HCT116 (cell line): ENCODE measurements at regions not wholly inside any gene's neighbourhood (a gene's known extent, or its start where the extent isn't known, plus 50 kb on each side); places are given as distances from the start of the nearest gene placed in this dataset.

Experiments used
- ATAC-seq: fragments of 200-7000 bp; cut with Tn5 transposase; 2 replicates; pipeline ENCODE4 v1.9.1; 2020; ENCODE audit warnings: mild to moderate bottlenecking, moderate library complexity
- BruUV-seq: library from RNA; stranded (reverse); fragments of 400-500 nt; replicated peaks from 2 replicates; lab custom pipeline; 2021; lab: Mats Ljungman, UMichigan
- CTCF ChIA-PET: fragments of 300-600 bp; sonication (Branson Sonifier 250); formaldehyde crosslinking; loops from one replicate; lab custom pipeline; 2021; ENCODE audit warnings: antibody characterized with exemption; lab: Charles Lee
- POLR2A ChIA-PET: fragments of 300-600, 350-600 bp; sonication (Branson Sonifier 250); formaldehyde crosslinking; loops from one replicate; lab custom pipeline; 2021; ENCODE audit warnings: antibody characterized with exemption; lab: Charles Lee
- RAD21 ChIA-PET, 2 experiments: fragments of 300-600 bp; sonication (Branson Sonifier 250); formaldehyde crosslinking; loops; one replicate each; lab custom pipeline; 2023; ENCODE audit warnings: low total read pairs in 2 of 2; ENCODE audit not compliant: uncharacterized antibody in 2 of 2, unreplicated experiment in 2 of 2, low non-redundant PET in 1 of 2; lab: Charles Lee
- DNase-seq: peaks from one replicate; pipeline ENCODE4 v3.0.0-alpha.2; 2010; ENCODE audit warnings: low read depth, low spot score
- H2AFZ ChIP-seq: fragments of 200-600 bp; shearing (Covaris generic), sonication (generic); 2 replicates; pipeline ENCODE4 v1.6.1; 2017; ENCODE audit warnings: low read depth, mixed run types, mixed read lengths, antibody characterized with exemption, low read length; ENCODE audit not compliant: poor library complexity, severe bottlenecking
- H3K27ac ChIP-seq: 2 replicates; pipeline ENCODE4 v1.5.1; 2012; ENCODE audit warnings: low read depth, low read length
- H3K27me3 ChIP-seq: fragments of 200-600 bp; sonication (generic); 2 replicates; pipeline ENCODE4 v1.6.1; 2016; ENCODE audit warnings: mixed run types, low read length, mixed read lengths; ENCODE audit not compliant: insufficient read depth
- H3K36me3 ChIP-seq, 2 experiments: fragments of 200-500 bp in 1 of 2; fragments of 200-600 bp in 1 of 2; sonication (Bioruptor generic) in 1 of 2; sonication (generic) in 1 of 2; 2 replicates each; pipeline versions ENCODE4 v1.5.1 to v1.6.1; 2014 to 2016; ENCODE audit warnings: low read length in 2 of 2, inconsistent platforms in 1 of 2, mixed read lengths in 1 of 2, mixed run types in 1 of 2; ENCODE audit not compliant: insufficient read depth in 2 of 2, control insufficient read depth in 1 of 2
- H3K4me1 ChIP-seq, 2 experiments: fragments of 200-600 bp in 1 of 2; sonication (generic) in 1 of 2; 2 replicates each; pipeline versions ENCODE4 v1.5.1 to v1.6.1; 2012 to 2017; ENCODE audit warnings: low read length in 2 of 2, inconsistent platforms in 1 of 2, mild to moderate bottlenecking in 1 of 2, mixed read lengths in 1 of 2, mixed run types in 1 of 2, moderate library complexity in 1 of 2; ENCODE audit not compliant: insufficient read depth in 2 of 2, control insufficient read depth in 1 of 2
- H3K4me2 ChIP-seq: fragments of 200-600 bp; sonication (generic); 2 replicates; pipeline ENCODE4 v1.6.1; 2017; ENCODE audit warnings: mixed run types, low read length, mixed read lengths
- H3K4me3 ChIP-seq, 2 experiments: fragments of 200-600 bp in 1 of 2; sonication (generic) in 1 of 2; replicated peaks in 1 of 2; 2 replicates each; pipeline ENCODE4 v1.5.1; 2011 to 2016; ENCODE audit warnings: low read length in 2 of 2, control low read depth in 1 of 2, low read depth in 1 of 2, mild to moderate bottlenecking in 1 of 2, mixed read lengths in 1 of 2, mixed run types in 1 of 2
- H3K79me2 ChIP-seq: fragments of 200-600 bp; sonication (generic); 2 replicates; pipeline ENCODE4 v1.6.1; 2017; ENCODE audit warnings: mild to moderate bottlenecking, mixed run types, low read length, moderate library complexity, mixed read lengths; ENCODE audit not compliant: insufficient read depth
- H3K9ac ChIP-seq: fragments of 200-600 bp; sonication (generic); 2 replicates; pipeline ENCODE4 v1.6.1; 2016; ENCODE audit warnings: low read length, mixed read lengths
- H3K9me2 ChIP-seq: fragments of 200-600 bp; sonication (generic), shearing (Covaris generic); 2 replicates; pipeline ENCODE4 v1.6.1; 2017; ENCODE audit warnings: mixed run types, mild to moderate bottlenecking, moderate library complexity; ENCODE audit not compliant: insufficient read depth
- H3K9me3 ChIP-seq, 2 experiments: fragments of 200-500 bp in 1 of 2; fragments of 200-600 bp in 1 of 2; sonication (Bioruptor generic) in 1 of 2; sonication (generic) in 1 of 2; 2 replicates each; pipeline ENCODE4 v1.6.1; 2014 to 2017; ENCODE audit warnings: low read length in 2 of 2, mixed read lengths in 2 of 2, inconsistent platforms in 1 of 2, low read depth in 1 of 2, mild to moderate bottlenecking in 1 of 2, mixed run types in 1 of 2, moderate library complexity in 1 of 2; ENCODE audit not compliant: control insufficient read depth in 1 of 2, insufficient read depth in 1 of 2
- H4K20me1 ChIP-seq: fragments of 200-600 bp; sonication (generic), shearing (Covaris generic); 2 replicates; pipeline ENCODE4 v1.6.1; 2017; ENCODE audit warnings: mixed run types, mild to moderate bottlenecking, moderate library complexity; ENCODE audit not compliant: insufficient read depth
- CBX3 ChIP-seq: IDR thresholded peaks from 2 replicates; pipeline ENCODE4 v1.6.1; 2012; ENCODE audit warnings: low read depth
- EGR1 ChIP-seq: IDR thresholded peaks from 2 replicates; pipeline ENCODE4 v1.6.1; 2012; ENCODE audit warnings: low read depth
- ELF1 ChIP-seq: IDR thresholded peaks from 2 replicates; pipeline ENCODE4 v1.6.1; 2012; ENCODE audit warnings: low read depth, borderline replicate concordance
- FOSL1 ChIP-seq: IDR thresholded peaks from 2 replicates; pipeline ENCODE4 v1.6.1; 2012; ENCODE audit warnings: low read depth
- JUND ChIP-seq: IDR thresholded peaks from 2 replicates; pipeline ENCODE4 v1.6.1; 2012
- MAX ChIP-seq: IDR thresholded peaks from 2 replicates; pipeline ENCODE4 v1.6.1; 2012
- POLR2A ChIP-seq: IDR thresholded peaks from 2 replicates; pipeline ENCODE4 v1.7.0; 2011; ENCODE audit warnings: borderline replicate concordance; ENCODE audit not compliant: insufficient read depth, insufficient read length; ENCODE audit errors: extremely low read depth
- POLR2AphosphoS5 ChIP-seq: IDR thresholded peaks from 2 replicates; pipeline ENCODE4 v1.6.1; 2011; ENCODE audit warnings: mild to moderate bottlenecking, low read depth, low read length, moderate library complexity
- RAD21 ChIP-seq: IDR thresholded peaks from 2 replicates; pipeline ENCODE4 v1.6.1; 2012; ENCODE audit warnings: low read depth, mild to moderate bottlenecking
- SIN3A ChIP-seq: IDR thresholded peaks from 2 replicates; pipeline ENCODE4 v1.6.1; 2012; ENCODE audit warnings: low read depth
- SP1 ChIP-seq: IDR thresholded peaks from 2 replicates; pipeline ENCODE4 v1.6.1; 2012; ENCODE audit warnings: low read depth
- TCF7L2 ChIP-seq: IDR thresholded peaks from 2 replicates; pipeline ENCODE4 v1.7.0; 2011; ENCODE audit warnings: borderline replicate concordance, inconsistent platforms; ENCODE audit not compliant: insufficient read depth, insufficient read length; ENCODE audit errors: extremely low read depth
- YY1 ChIP-seq: IDR thresholded peaks from 2 replicates; pipeline ENCODE4 v1.6.1; 2011; ENCODE audit warnings: low read length, low read depth, moderate library complexity, mild to moderate bottlenecking; ENCODE audit not compliant: insufficient replicate concordance; ENCODE audit errors: extremely low read depth
- ZNF274 ChIP-seq: fragments of 200-500 bp; sonication (Bioruptor generic); IDR thresholded peaks from 2 replicates; pipeline ENCODE4 v1.6.1; 2014; ENCODE audit warnings: mild to moderate bottlenecking, low read depth, low read length, inconsistent platforms
- intact Hi-C: fragments of 100-400 bp; cut with micrococcal nuclease; formaldehyde crosslinking; loops from 2 replicates; pipeline ENCODE4 v1.10.0; 2022
- TF ChIP-seq, protein P1 (sequence below): IDR thresholded peaks from 2 replicates; pipeline ENCODE4 v1.6.1; 2011; ENCODE audit warnings: mild to moderate bottlenecking, low read length, moderate library complexity; ENCODE audit not compliant: insufficient replicate concordance; ENCODE audit errors: extremely low read depth
- TF ChIP-seq, protein P2 (sequence below): IDR thresholded peaks from 2 replicates; pipeline ENCODE4 v1.6.1; 2012
- TF ChIP-seq, protein P3 (sequence below), 3 experiments: fragments of 200-600 bp in 1 of 3; sonication (generic) in 1 of 3; IDR thresholded peaks in 2 of 3; conservative IDR thresholded peaks in 1 of 3; 2 replicates each; pipeline ENCODE4 v1.5.1; 2012 to 2017; ENCODE audit warnings: low read depth in 2 of 3, low read length in 2 of 3, antibody characterized with exemption in 1 of 3, borderline replicate concordance in 1 of 3, control low read depth in 1 of 3, mild to moderate bottlenecking in 1 of 3, mixed read lengths in 1 of 3, mixed run types in 1 of 3, moderate library complexity in 1 of 3; ENCODE audit not compliant: insufficient read depth in 1 of 3

DNA sequence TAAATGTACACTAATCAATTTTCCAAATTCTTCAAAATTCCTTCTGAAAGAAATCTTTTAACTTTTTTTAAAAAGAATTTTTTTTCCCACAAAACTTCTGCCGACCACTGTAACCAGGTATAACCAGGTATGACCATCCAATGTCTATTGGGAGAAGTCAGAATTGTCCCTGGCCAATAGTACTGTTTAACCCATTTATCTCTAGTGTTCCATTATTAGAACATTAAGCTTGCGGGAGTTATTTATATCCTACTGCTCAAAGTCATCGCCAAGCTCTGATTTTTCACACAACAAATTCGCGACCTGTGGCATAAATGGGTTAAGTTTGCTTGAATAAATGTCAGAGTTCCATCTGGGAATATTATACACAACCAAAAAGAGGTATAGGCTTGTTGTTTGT, 343.2 kb downstream of the ANXA1 start:
- ATAC-seq (no peak), DNase-seq (no peak)
- Histone ChIP-seq H3K36me3 (no peaks in the 10 kb centered on the region), H3K4me2 (no peak overlapping the region), H2AFZ (no peak overlapping the region), H3K9me2 (no peaks in the 10 kb centered on the region), H3K27me3 (peaks cover 4% of the 10 kb centered on the region; the same call in 1 of the 2 replicates), H3K9ac (no peak overlapping the region), H3K9me3 (no peaks in the 10 kb centered on the region), H3K79me2 (no peaks in the 10 kb centered on the region), H3K27ac (no peak overlapping the region), H3K4me3 (no peak overlapping the region), H4K20me1 (no peaks in the 10 kb centered on the region), H3K4me1 (no peaks in the 10 kb centered on the region)
- BruUV-seq, result no TSS peak
- intact Hi-C loops, result no loop called here
- TF ChIP-seq MAX (no peak), RAD21 (no peak), CBX3 (no peak), POLR2A (no peak), POLR2AphosphoS5 (no peak), SIN3A (no peak), YY1 (no peak), EGR1 (no peak), ELF1 (no peak), TCF7L2 (no peak), JUND (no peak), FOSL1 (no peak), ZNF274 (no peak), SP1 (no peak)
- TF ChIP-seq, protein P1, sequence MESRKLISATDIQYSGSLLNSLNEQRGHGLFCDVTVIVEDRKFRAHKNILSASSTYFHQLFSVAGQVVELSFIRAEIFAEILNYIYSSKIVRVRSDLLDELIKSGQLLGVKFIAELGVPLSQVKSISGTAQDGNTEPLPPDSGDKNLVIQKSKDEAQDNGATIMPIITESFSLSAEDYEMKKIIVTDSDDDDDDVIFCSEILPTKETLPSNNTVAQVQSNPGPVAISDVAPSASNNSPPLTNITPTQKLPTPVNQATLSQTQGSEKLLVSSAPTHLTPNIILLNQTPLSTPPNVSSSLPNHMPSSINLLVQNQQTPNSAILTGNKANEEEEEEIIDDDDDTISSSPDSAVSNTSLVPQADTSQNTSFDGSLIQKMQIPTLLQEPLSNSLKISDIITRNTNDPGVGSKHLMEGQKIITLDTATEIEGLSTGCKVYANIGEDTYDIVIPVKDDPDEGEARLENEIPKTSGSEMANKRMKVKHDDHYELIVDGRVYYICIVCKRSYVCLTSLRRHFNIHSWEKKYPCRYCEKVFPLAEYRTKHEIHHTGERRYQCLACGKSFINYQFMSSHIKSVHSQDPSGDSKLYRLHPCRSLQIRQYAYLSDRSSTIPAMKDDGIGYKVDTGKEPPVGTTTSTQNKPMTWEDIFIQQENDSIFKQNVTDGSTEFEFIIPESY, result no peak
- TF ChIP-seq, protein P2, sequence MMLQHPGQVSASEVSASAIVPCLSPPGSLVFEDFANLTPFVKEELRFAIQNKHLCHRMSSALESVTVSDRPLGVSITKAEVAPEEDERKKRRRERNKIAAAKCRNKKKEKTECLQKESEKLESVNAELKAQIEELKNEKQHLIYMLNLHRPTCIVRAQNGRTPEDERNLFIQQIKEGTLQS, result no peak
- TF ChIP-seq, protein P3, sequence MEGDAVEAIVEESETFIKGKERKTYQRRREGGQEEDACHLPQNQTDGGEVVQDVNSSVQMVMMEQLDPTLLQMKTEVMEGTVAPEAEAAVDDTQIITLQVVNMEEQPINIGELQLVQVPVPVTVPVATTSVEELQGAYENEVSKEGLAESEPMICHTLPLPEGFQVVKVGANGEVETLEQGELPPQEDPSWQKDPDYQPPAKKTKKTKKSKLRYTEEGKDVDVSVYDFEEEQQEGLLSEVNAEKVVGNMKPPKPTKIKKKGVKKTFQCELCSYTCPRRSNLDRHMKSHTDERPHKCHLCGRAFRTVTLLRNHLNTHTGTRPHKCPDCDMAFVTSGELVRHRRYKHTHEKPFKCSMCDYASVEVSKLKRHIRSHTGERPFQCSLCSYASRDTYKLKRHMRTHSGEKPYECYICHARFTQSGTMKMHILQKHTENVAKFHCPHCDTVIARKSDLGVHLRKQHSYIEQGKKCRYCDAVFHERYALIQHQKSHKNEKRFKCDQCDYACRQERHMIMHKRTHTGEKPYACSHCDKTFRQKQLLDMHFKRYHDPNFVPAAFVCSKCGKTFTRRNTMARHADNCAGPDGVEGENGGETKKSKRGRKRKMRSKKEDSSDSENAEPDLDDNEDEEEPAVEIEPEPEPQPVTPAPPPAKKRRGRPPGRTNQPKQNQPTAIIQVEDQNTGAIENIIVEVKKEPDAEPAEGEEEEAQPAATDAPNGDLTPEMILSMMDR (IDR thresholded peaks at IDR 0.05 in 2 of 3, conservative IDR thresholded peaks at IDR 0.05 in 1 of 3; ENCODE audit: borderline replicate concordance in 1 of 3, insufficient read depth in 1 of 3, low read depth in 2 of 3, low read length in 2 of 3), result no peak
- POLR2A ChIA-PET, result no interaction called here
- RAD21 ChIA-PET, result no interaction called here
- CTCF ChIA-PET, result no interaction called here
